ENCODE measurements at regions not wholly inside any gene's neighbourhood (a gene's known extent, or its start where the extent isn't known, plus 50 kb on each side); places are given as distances from the start of the nearest gene placed in this dataset.

GRCh38 chr1:213676736-213677135 is 311.0 kb upstream of the PROX1 start:
- no peaks in the 10 kb centered on the region for H3K36me3 ChIP-seq
- no peaks in the 10 kb centered on the region for H3K27me3 ChIP-seq
- no peak for TF ChIP-seq POLR2AphosphoS5 (IDR thresholded peaks at IDR 0.05)
- TF ChIP-seq POLR2A (IDR thresholded peaks at IDR 0.05), result no peak
- TF ChIP-seq CTCF (IDR thresholded peaks at IDR 0.05), result no peak
- no peak for TF ChIP-seq EP300 (IDR thresholded peaks at IDR 0.05)
- no peak overlapping the region for H3K4me3 ChIP-seq
- H3K9me3 ChIP-seq, result no peaks in the 10 kb centered on the region
- no peak overlapping the region for H3K27ac ChIP-seq
- H3K4me1 ChIP-seq, result no peaks in the 10 kb centered on the region
- DNase-seq (ENCODE audit: low spot score in 2 of 2), result no peak
- WGBS, result 62% methylated on average over 2 of the region's 2 CpGs

- TF ChIP-seq POLR2A (IDR thresholded peaks at IDR 0.05) (no peak), EP300 (IDR thresholded peaks at IDR 0.05) (no peak), CTCF (IDR thresholded peaks at IDR 0.05) (no peak), POLR2AphosphoS5 (IDR thresholded peaks at IDR 0.05) (no peak)
- Histone ChIP-seq H3K36me3 (no peaks in the 10 kb centered on the region), H3K27ac (no peak overlapping the region), H3K4me1 (no peaks in the 10 kb centered on the region), H3K4me3 (no peak overlapping the region), H3K9me3 (no peaks in the 10 kb centered on the region), H3K27me3 (no peaks in the 10 kb centered on the region)
- DNase-seq (ENCODE audit: low spot score in 2 of 2), result no peak
These were observed 309.4 kb upstream of the PROX1 start for GRCh38 chr1:213678348-213678747.

GRCh38 chr1:213678753-213679152 is 309.0 kb upstream of the PROX1 start:
- Histone ChIP-seq H3K9me3 (no peaks in the 10 kb centered on the region), H3K4me1 (no peaks in the 10 kb centered on the region), H3K4me3 (no peak overlapping the region), H3K36me3 (no peaks in the 10 kb centered on the region), H3K27me3 (no peaks in the 10 kb centered on the region), H3K27ac (no peak overlapping the region)
- TF ChIP-seq CTCF (IDR thresholded peaks at IDR 0.05) (no peak), POLR2A (IDR thresholded peaks at IDR 0.05) (no peak)
- DNase-seq (ENCODE audit: low spot score in 2 of 2), result no peak
- WGBS, result 70% methylated on average over 3 of the region's 3 CpGs

- H3K27ac ChIP-seq, result no peak overlapping the region
- 51% methylated on average over 3 of the region's 3 CpGs for WGBS
- no peak for TF ChIP-seq CTCF (IDR thresholded peaks at IDR 0.05)
- no peak for TF ChIP-seq POLR2A (IDR thresholded peaks at IDR 0.05)
- no peak for TF ChIP-seq POLR2AphosphoS5 (IDR thresholded peaks at IDR 0.05)
- TF ChIP-seq EP300 (IDR thresholded peaks at IDR 0.05), result no peak
- H3K4me1 ChIP-seq, result no peaks in the 10 kb centered on the region
- H3K27me3 ChIP-seq, result no peaks in the 10 kb centered on the region
- no peak overlapping the region for H3K4me3 ChIP-seq
- H3K36me3 ChIP-seq, result no peaks in the 10 kb centered on the region
- no peaks in the 10 kb centered on the region for H3K9me3 ChIP-seq
- no peak for DNase-seq (ENCODE audit: low spot score in 2 of 2)
These were observed 308.6 kb upstream of the PROX1 start for GRCh38 chr1:213679153-213679552.

GRCh38 chr1:213680677-213681325 is 307.0 kb upstream of the PROX1 start:
- no peak overlapping the region for H3K27ac ChIP-seq
- H3K27me3 ChIP-seq, result no peaks in the 10 kb centered on the region
- H3K4me3 ChIP-seq, result no peak overlapping the region
- WGBS, result 83% methylated on average over 8 of the region's 8 CpGs
- no peaks in the 10 kb centered on the region for H3K36me3 ChIP-seq
- no peak for DNase-seq (ENCODE audit: low spot score in 2 of 2)
- TF ChIP-seq CTCF (IDR thresholded peaks at IDR 0.05) (no peak), POLR2AphosphoS5 (IDR thresholded peaks at IDR 0.05) (no peak), EP300 (IDR thresholded peaks at IDR 0.05) (no peak), POLR2A (IDR thresholded peaks at IDR 0.05) (no peak)
- H3K4me1 ChIP-seq, result no peaks in the 10 kb centered on the region
- no peaks in the 10 kb centered on the region for H3K9me3 ChIP-seq
